Caco-2 (cell line): ENCODE measurements at regions not wholly inside any gene's neighbourhood (a gene's known extent, or its start where the extent isn't known, plus 50 kb on each side); places are given as distances from the start of the nearest gene placed in this dataset.

ENCODE experiments used
- BruUV-seq: library from RNA; stranded (reverse); fragments of 400-500 nt; replicated peaks from 2 replicates; lab custom pipeline; 2021; lab: Mats Ljungman, UMichigan
- CTCF ChIA-PET: fragments of 300-600 bp; sonication (Branson Sonifier 250); formaldehyde crosslinking; loops from one replicate; lab custom pipeline; 2022; ENCODE audit warnings: antibody characterized with exemption; lab: Charles Lee
- POLR2A ChIA-PET: fragments of 300-600 bp; sonication (Branson Sonifier 250); formaldehyde crosslinking; loops from one replicate; lab custom pipeline; 2022; ENCODE audit warnings: antibody characterized with exemption; lab: Charles Lee
- DNase-seq, 2 experiments: peaks; one replicate each; pipeline versions ENCODE4 v3.0.0 to v3.0.0-alpha.2; 2020 to 2022
- H3K27me3 ChIP-seq: replicated peaks from 2 replicates; pipeline ENCODE4 v1.6.0; 2011; ENCODE audit warnings: low read length; ENCODE audit not compliant: control insufficient read depth, insufficient read depth
- H3K36me3 ChIP-seq: 2 replicates; pipeline ENCODE4 v1.5.1; 2011; ENCODE audit warnings: low read length; ENCODE audit not compliant: control insufficient read depth, insufficient read depth
- H3K4me1 ChIP-seq: fragments of 250-450 bp; sonication (Bioruptor Pico); 2 replicates; pipeline ENCODE4 v1.5.1; 2020; ENCODE audit warnings: mild to moderate bottlenecking
- H3K4me3 ChIP-seq: 2 replicates; pipeline ENCODE4 v1.5.1; 2011; ENCODE audit warnings: low read depth, mild to moderate bottlenecking, control low read depth, low read length
- H3K9me3 ChIP-seq: fragments of 250-450 bp; sonication (Bioruptor Pico); 2 replicates; pipeline ENCODE4 v1.5.1; 2020; ENCODE audit warnings: mild to moderate bottlenecking, moderate library complexity
- H3K27ac Mint-ChIP-seq: one replicate; pipeline ENCODE4 v1.8.0; 2022; ENCODE audit warnings: mixed read lengths; ENCODE audit not compliant: unreplicated experiment
- H3K27me3 Mint-ChIP-seq: one replicate; pipeline ENCODE4 v1.8.0; 2022; ENCODE audit warnings: mixed read lengths; ENCODE audit not compliant: insufficient read depth, unreplicated experiment
- H3K36me3 Mint-ChIP-seq: one replicate; pipeline ENCODE4 v1.8.0; 2022; ENCODE audit warnings: mild to moderate bottlenecking, mixed read lengths; ENCODE audit not compliant: insufficient read depth, unreplicated experiment
- H3K4me1 Mint-ChIP-seq: one replicate; pipeline ENCODE4 v1.8.0; 2022; ENCODE audit warnings: low read depth, mixed read lengths; ENCODE audit not compliant: unreplicated experiment
- H3K4me3 Mint-ChIP-seq: one replicate; pipeline ENCODE4 v1.8.0; 2022; ENCODE audit warnings: mild to moderate bottlenecking, moderate library complexity, mixed read lengths; ENCODE audit not compliant: unreplicated experiment
- H3K9me3 Mint-ChIP-seq: one replicate; pipeline ENCODE4 v1.8.0; 2022; ENCODE audit warnings: mixed read lengths; ENCODE audit not compliant: unreplicated experiment
- CTCF ChIP-seq, 2 experiments: fragments of 200-600 bp in 1 of 2; IDR thresholded peaks; 1 replicate in 1 of 2; 2 replicates in 1 of 2; pipeline versions ENCODE4 v1.5.1 to v1.8.0; 2011 to 2022; ENCODE audit warnings: antibody characterized with exemption in 1 of 2, control low read depth in 1 of 2, inconsistent platforms in 1 of 2, low read depth in 1 of 2, low read length in 1 of 2, mild to moderate bottlenecking in 1 of 2, moderate library complexity in 1 of 2; ENCODE audit not compliant: insufficient read depth in 1 of 2, severe bottlenecking in 1 of 2, unreplicated experiment in 1 of 2
- intact Hi-C: fragments of 100-400 bp; cut with micrococcal nuclease; formaldehyde crosslinking; loops from one replicate; pipeline ENCODE4 v1.10.0; 2022; ENCODE audit not compliant: unreplicated experiment

GRCh38 chr5:171538681-171539080, 119.2 kb downstream of the FGF18 start:
- Mint-ChIP-seq H3K36me3 (no peaks in the 10 kb centered on the region), H3K4me3 (no peak overlapping the region), H3K27ac (no peak overlapping the region), H3K9me3 (no peaks in the 10 kb centered on the region), H3K4me1 (peaks cover 9% of the 10 kb centered on the region), H3K27me3 (peaks cover 18% of the 10 kb centered on the region)
- Histone ChIP-seq H3K9me3 (no peaks in the 10 kb centered on the region), H3K27me3 (no peaks in the 10 kb centered on the region; the same call in 1 of the 2 replicates), H3K36me3 (no peaks in the 10 kb centered on the region), H3K4me1 (no peaks in the 10 kb centered on the region), H3K4me3 (no peak overlapping the region)
- ChIA-PET CTCF (no interaction called here), POLR2A (no interaction called here)
- no peak for TF ChIP-seq CTCF (IDR thresholded peaks at IDR 0.05; ENCODE audit: insufficient read depth in 1 of 2, low read depth in 1 of 2, low read length in 1 of 2, severe bottlenecking in 1 of 2, unreplicated experiment in 1 of 2)
- BruUV-seq = no TSS peak
- DNase-seq = no peak
- intact Hi-C loops = no loop called here

GRCh38 chr5:171540865-171541264, 121.4 kb downstream of the FGF18 start:
- no peak overlapping the region for H3K4me3 ChIP-seq
- no peak for TF ChIP-seq CTCF (IDR thresholded peaks at IDR 0.05; ENCODE audit: insufficient read depth in 1 of 2, low read depth in 1 of 2, low read length in 1 of 2, severe bottlenecking in 1 of 2, unreplicated experiment in 1 of 2)
- intact Hi-C loops = no loop called here
- Mint-ChIP-seq H3K27me3 (peaks cover 14% of the 10 kb centered on the region), H3K9me3 (no peaks in the 10 kb centered on the region), H3K36me3 (no peaks in the 10 kb centered on the region), H3K4me3 (no peak overlapping the region), H3K4me1 (no peaks in the 10 kb centered on the region), H3K27ac (no peak overlapping the region)
- no peak for DNase-seq
- no peaks in the 10 kb centered on the region for H3K4me1 ChIP-seq
- no peaks in the 10 kb centered on the region; the same call in 1 of the 2 replicates for H3K27me3 ChIP-seq
- no TSS peak for BruUV-seq
- ChIA-PET CTCF (no interaction called here), POLR2A (no interaction called here)
- H3K36me3 ChIP-seq = no peaks in the 10 kb centered on the region
- H3K9me3 ChIP-seq = no peaks in the 10 kb centered on the region

GRCh38 chr5:171541341-171541776, 121.9 kb downstream of the FGF18 start:
- Mint-ChIP-seq H3K4me3 (no peak overlapping the region), H3K36me3 (no peaks in the 10 kb centered on the region), H3K4me1 (no peaks in the 10 kb centered on the region), H3K27me3 (peaks cover 13% of the 10 kb centered on the region), H3K9me3 (no peaks in the 10 kb centered on the region), H3K27ac (no peak overlapping the region)
- intact Hi-C loops = no loop called here
- ChIA-PET CTCF (no interaction called here), POLR2A (no interaction called here)
- TF ChIP-seq CTCF (IDR thresholded peaks at IDR 0.05; ENCODE audit: insufficient read depth in 1 of 2, low read depth in 1 of 2, low read length in 1 of 2, severe bottlenecking in 1 of 2, unreplicated experiment in 1 of 2) = no peak
- no TSS peak for BruUV-seq
- no peak for DNase-seq
- Histone ChIP-seq H3K36me3 (no peaks in the 10 kb centered on the region), H3K4me3 (no peak overlapping the region), H3K4me1 (no peaks in the 10 kb centered on the region), H3K9me3 (no peaks in the 10 kb centered on the region), H3K27me3 (no peaks in the 10 kb centered on the region; the same call in 1 of the 2 replicates)
